IMR-90 (cell line): ENCODE measurements at regions not wholly inside any gene's neighbourhood (a gene's known extent, or its start where the extent isn't known, plus 50 kb on each side); places are given as distances from the start of the nearest gene placed in this dataset.

Source experiments
- ATAC-seq: fragments of 200-7000 bp; cut with Tn5 transposase; 2 replicates; pipeline ENCODE4 v1.9.1; 2020; ENCODE audit warnings: low read depth, mild to moderate bottlenecking, moderate library complexity
- BruUV-seq: library from RNA; stranded (reverse); fragments of 400-500 nt; replicated peaks from 2 replicates; lab custom pipeline; 2021; lab: Mats Ljungman, UMichigan
- CTCF ChIA-PET: fragments of 300-600 bp; formaldehyde crosslinking; extraction: SDS; loops from one replicate; lab custom pipeline; 2021; ENCODE audit warnings: antibody characterized with exemption; lab: Yijun Ruan, JAX
- POLR2A ChIA-PET: fragments of 300-600 bp; sonication (Branson Sonifier 250); formaldehyde crosslinking; loops from one replicate; lab custom pipeline; 2022; ENCODE audit warnings: antibody characterized with exemption; ENCODE audit not compliant: unreplicated experiment; lab: Charles Lee
- DNase-seq: peaks from one replicate; pipeline ENCODE4 v3.0.0; 2013
- H2AFZ ChIP-seq: replicated peaks from 2 replicates; pipeline ENCODE3; 2013; ENCODE audit warnings: low read length, mild to moderate bottlenecking; ENCODE audit not compliant: poor library complexity
- H2AK5ac ChIP-seq: 2 replicates; pipeline ENCODE4 v1.6.1; 2013; ENCODE audit warnings: low read depth, low read length, inconsistent platforms
- H2AK9ac ChIP-seq: replicated peaks from 2 replicates; pipeline ENCODE3; 2013; ENCODE audit warnings: mild to moderate bottlenecking, low read depth, low read length, moderate library complexity; ENCODE audit not compliant: poor library complexity
- H2BK120ac ChIP-seq: 2 replicates; pipeline ENCODE4 v1.6.1; 2013; ENCODE audit warnings: low read depth, low read length, inconsistent platforms
- H2BK15ac ChIP-seq: 3 replicates; pipeline ENCODE4 v1.6.1; 2013; ENCODE audit warnings: low read depth, low read length, inconsistent platforms
- H2BK20ac ChIP-seq: 2 replicates; pipeline ENCODE4 v1.6.1; 2013; ENCODE audit warnings: low read depth, mild to moderate bottlenecking, inconsistent platforms, low read length, moderate library complexity
- H2BK5ac ChIP-seq: 2 replicates; pipeline ENCODE4 v1.6.1; 2013; ENCODE audit warnings: mild to moderate bottlenecking, low read depth, low read length, inconsistent platforms; ENCODE audit not compliant: poor library complexity, severe bottlenecking
- H3K14ac ChIP-seq: replicated peaks from 2 replicates; pipeline ENCODE4 v1.6.1; 2013; ENCODE audit warnings: low read depth, low read length, inconsistent platforms
- H3K18ac ChIP-seq: 2 replicates; pipeline ENCODE4 v1.6.1; 2013; ENCODE audit warnings: low read depth, low read length, control low read depth
- H3K23ac ChIP-seq: 2 replicates; pipeline ENCODE4 v1.6.1; 2013; ENCODE audit warnings: low read depth, low read length, inconsistent platforms
- H3K27ac ChIP-seq: 2 replicates; pipeline ENCODE4 v1.5.1; 2013; ENCODE audit warnings: mild to moderate bottlenecking, control low read depth, low read length; ENCODE audit not compliant: insufficient read depth
- H3K27me3 ChIP-seq: 2 replicates; pipeline ENCODE4 v1.6.1; 2013; ENCODE audit warnings: low read length; ENCODE audit not compliant: control insufficient read depth, insufficient read depth
- H3K36me3 ChIP-seq: 2 replicates; pipeline ENCODE4 v1.6.1; 2013; ENCODE audit warnings: low read length, mixed read lengths; ENCODE audit not compliant: control insufficient read depth, insufficient read depth
- H3K4ac ChIP-seq: 2 replicates; pipeline ENCODE4 v1.6.1; 2013; ENCODE audit warnings: low read depth, low read length, inconsistent platforms
- H3K4me1 ChIP-seq: 2 replicates; pipeline ENCODE4 v1.6.1; 2013; ENCODE audit warnings: low read length, mixed read lengths; ENCODE audit not compliant: control insufficient read depth, insufficient read depth
- H3K4me2 ChIP-seq: 2 replicates; pipeline ENCODE4 v1.6.1; 2013; ENCODE audit warnings: low read depth, mild to moderate bottlenecking, control low read depth, low read length, moderate library complexity
- H3K4me3 ChIP-seq: 2 replicates; pipeline ENCODE4 v1.5.1; 2013; ENCODE audit warnings: low read depth, mild to moderate bottlenecking, control low read depth, low read length, moderate library complexity; ENCODE audit not compliant: insufficient read depth
- H3K56ac ChIP-seq: 2 replicates; pipeline ENCODE4 v1.6.1; 2013; ENCODE audit warnings: low read length, inconsistent platforms; ENCODE audit not compliant: insufficient read depth; ENCODE audit errors: extremely low read depth
- H3K79me1 ChIP-seq, 2 experiments: 2 replicates each; pipeline ENCODE4 v1.6.1; 2013; ENCODE audit warnings: low read length in 2 of 2, inconsistent platforms in 1 of 2, low read depth in 1 of 2
- H3K9ac ChIP-seq: 2 replicates; pipeline ENCODE4 v1.6.1; 2013; ENCODE audit warnings: low read depth, low read length, control low read depth
- H3K9me1 ChIP-seq: 2 replicates; pipeline ENCODE4 v1.6.1; 2013; ENCODE audit warnings: low read length, inconsistent platforms; ENCODE audit not compliant: insufficient read depth
- H3K9me3 ChIP-seq: 2 replicates; pipeline ENCODE4 v1.6.1; 2013; ENCODE audit warnings: low read length; ENCODE audit not compliant: control insufficient read depth, insufficient read depth
- H4K20me1 ChIP-seq: 2 replicates; pipeline ENCODE4 v1.6.1; 2013; ENCODE audit warnings: low read length, inconsistent platforms; ENCODE audit not compliant: insufficient read depth
- H4K5ac ChIP-seq: 2 replicates; pipeline ENCODE4 v1.6.1; 2013; ENCODE audit warnings: mild to moderate bottlenecking, low read depth, low read length, control low read depth
- H4K8ac ChIP-seq, 2 experiments: 2 replicates each; pipeline ENCODE4 v1.6.1; 2013; ENCODE audit warnings: low read depth in 2 of 2, low read length in 2 of 2, control low read depth in 1 of 2, inconsistent platforms in 1 of 2
- H4K91ac ChIP-seq: 2 replicates; pipeline ENCODE4 v1.6.1; 2013; ENCODE audit warnings: low read depth, low read length, inconsistent platforms; ENCODE audit not compliant: insufficient read depth
- MAZ ChIP-seq: IDR thresholded peaks from 2 replicates; pipeline ENCODE4 v1.6.1; 2012; ENCODE audit warnings: low read depth, mild to moderate bottlenecking, low read length, improper control_type of control experiment, moderate library complexity, borderline replicate concordance
- MXI1 ChIP-seq: IDR thresholded peaks from 2 replicates; pipeline ENCODE4 v1.6.1; 2012; ENCODE audit warnings: low read depth, mild to moderate bottlenecking, low read length, moderate library complexity, borderline replicate concordance
- RCOR1 ChIP-seq: IDR thresholded peaks from 2 replicates; pipeline ENCODE4 v1.6.1; 2012; ENCODE audit warnings: mild to moderate bottlenecking, low read length, improper control_type of control experiment; ENCODE audit not compliant: insufficient replicate concordance
- WGBS, 2 experiments: methylation state at CpG; one replicate each; pipeline versions ENCODE4 v1.1.5 to v1.1.7; 2013; ENCODE audit warnings: missing lambda C conversion rate in 2 of 2; ENCODE audit not compliant: insufficient read length in 1 of 2; ENCODE audit errors: extremely low coverage in 2 of 2; 5-methylcytosine and 5-hydroxymethylcytosine counted together
- dilution Hi-C: fragments of 300-500 bp; cut with HindIII; formaldehyde crosslinking; loops from one replicate; pipeline ENCODE4 v1.14.3; 2018; ENCODE audit warnings: low sequenced_read_pairs; ENCODE audit not compliant: unreplicated experiment
- in situ Hi-C: fragments of 300-500 bp; cut with MboI; formaldehyde crosslinking; loops from 3 replicates; pipeline ENCODE4 v1.14.3; 2019; ENCODE audit warnings: low sequenced_read_pairs, inconsistent platforms, mixed read lengths
- intact Hi-C: fragments of 100-400 bp; cut with micrococcal nuclease; formaldehyde crosslinking; loops from 2 replicates; pipeline ENCODE4 v1.10.0; 2022

DNA sequence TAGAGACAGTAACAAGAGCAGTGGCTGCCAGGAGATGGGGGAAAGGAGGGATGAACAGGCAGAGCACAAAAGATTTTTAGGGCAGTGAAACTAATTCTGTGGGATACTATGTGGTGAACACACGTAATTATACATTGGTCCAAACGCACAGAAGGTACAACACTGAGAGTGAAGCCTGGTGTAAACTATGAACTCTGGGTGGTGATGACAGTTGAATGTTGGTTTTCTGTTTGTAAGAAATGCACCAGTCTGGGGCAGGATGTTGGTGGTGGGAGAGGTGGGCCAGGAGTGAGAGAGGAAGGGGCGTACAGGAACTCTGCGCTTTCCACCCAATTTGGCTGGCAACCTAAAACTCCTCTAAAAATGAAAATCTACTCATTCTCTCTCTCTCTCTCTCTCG lies 50.2 kb upstream of the TIAM1 start:
- Histone ChIP-seq H3K18ac (no peak overlapping the region), H3K4me3 (no peak overlapping the region), H3K27me3 (no peaks in the 10 kb centered on the region; the same call in 1 of the 2 replicates), H3K4me2 (no peak overlapping the region), H2AK9ac (no peak overlapping the region), H3K23ac (no peak overlapping the region), H3K9me1 (no peaks in the 10 kb centered on the region), H4K5ac (no peak overlapping the region), H3K14ac (no peak overlapping the region), H3K36me3 (no peaks in the 10 kb centered on the region), H3K9me3 (no peaks in the 10 kb centered on the region), H4K8ac (no peak overlapping the region), H3K27ac (no peak overlapping the region), H3K79me1 (no peaks in the 10 kb centered on the region), H3K4me1 (no peaks in the 10 kb centered on the region), H2BK20ac (no peak overlapping the region), H3K56ac (no peak overlapping the region), H4K91ac (no peak overlapping the region), H2BK15ac (no peak overlapping the region), H2AFZ (no peak overlapping the region), H2BK120ac (no peak overlapping the region), H4K20me1 (no peaks in the 10 kb centered on the region), H3K9ac (no peak overlapping the region), H2BK5ac (no peak overlapping the region), H2AK5ac (no peak overlapping the region), H3K4ac (no peak overlapping the region)
- ATAC-seq (no peak), DNase-seq (no peak)
- dilution Hi-C loops (no loop called here), intact Hi-C loops (no loop called here), in situ Hi-C loops (no loop called here)
- ChIA-PET CTCF (interaction anchor here (0.7 kb wide), 1 partner anchor 277 kb away, joined by 3 read pairs; no protein-coding TSS in a partner anchor), POLR2A (no interaction called here)
- TF ChIP-seq MXI1 (no peak), RCOR1 (no peak), MAZ (no peak)
- BruUV-seq = no TSS peak
- WGBS, 2 experiments = 92% methylated on average over 2 of the region's 5 CpGs; no CpG with 5 or more reads in 1 of the 2 experiments
